HTR-8/SVneo (cell line): ENCODE measurements at regions not wholly inside any gene's neighbourhood (a gene's known extent, or its start where the extent isn't known, plus 50 kb on each side); places are given as distances from the start of the nearest gene placed in this dataset.
"Not testable (repeated sequence)": the region's sequence is repeated elsewhere in the genome, so short reads cannot be mapped to it uniquely, and the experiment has no call there.

Experiments used
- DNase-seq: peaks from one replicate; pipeline ENCODE4 v3.0.0; 2011; ENCODE audit warnings: low spot score, mixed read lengths; ENCODE audit not compliant: insufficient read length
- FAIRE-seq: peaks from 2 replicates; lab custom pipeline; 2011; peaks lifted over from hg19 to GRCh38; lab: Jason Lieb, UNC

GRCh38 chr6:134596191-134596590 lies 278.3 kb upstream of the SGK1 start:
- no peak for FAIRE-seq

DNA sequence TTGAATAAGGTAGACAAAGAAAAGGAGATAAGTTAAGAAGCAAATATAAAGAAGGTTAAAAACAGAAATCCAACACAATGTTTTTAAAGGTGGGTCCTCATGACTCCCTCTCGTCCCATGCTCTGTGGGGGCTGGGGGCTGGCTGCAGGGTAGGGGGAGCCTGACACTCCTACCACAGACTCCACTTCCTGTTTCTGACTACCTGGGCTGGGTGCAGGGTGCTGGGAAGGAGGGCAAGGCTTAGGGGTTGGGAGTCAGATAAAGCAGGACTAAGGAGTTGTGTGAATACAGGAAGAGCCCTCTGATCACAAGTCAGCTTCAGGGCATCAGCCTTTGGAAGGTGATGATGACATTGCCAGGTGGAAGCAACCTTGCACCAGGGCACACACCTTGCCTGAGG lies 277.0 kb upstream of the SGK1 start:
- DNase-seq (no peak), FAIRE-seq (no peak)

More at GRCh38 chr6:134596191-134596590, 278.3 kb upstream of the SGK1 start:
- no peak for DNase-seq

- FAIRE-seq: no peak
- DNase-seq: no peak
These were observed 276.0 kb upstream of the SGK1 start for GRCh38 chr6:134593887-134594286.

- FAIRE-seq (no peak), DNase-seq (no peak)
These were observed 275.5 kb upstream of the SGK1 start for GRCh38 chr6:134593442-134593841.

GRCh38 chr6:134593024-134593423 lies 275.1 kb upstream of the SGK1 start:
- FAIRE-seq (no peak), DNase-seq (no peak)

DNA sequence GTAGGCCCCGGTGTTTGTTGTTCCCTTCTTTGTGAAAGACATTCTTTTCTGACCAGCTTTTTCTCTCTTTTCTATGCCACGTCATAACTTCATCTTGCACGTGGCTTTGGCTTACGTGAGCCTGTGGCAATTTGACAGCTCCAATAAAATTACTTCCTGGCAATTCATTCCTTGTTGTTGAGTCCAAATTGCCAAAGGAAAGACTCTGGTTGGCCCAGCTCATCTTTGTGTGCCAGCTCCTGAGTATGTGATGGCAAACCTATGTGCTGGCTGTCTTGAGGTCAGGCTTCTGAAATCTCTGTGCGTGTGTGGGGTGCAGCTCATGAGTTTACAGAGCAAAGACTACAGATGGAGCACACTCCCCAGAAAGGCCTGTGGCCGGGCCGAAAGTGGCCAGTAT lies 272.5 kb upstream of the SGK1 start:
- DNase-seq (no peak), FAIRE-seq (no peak)

DNA sequence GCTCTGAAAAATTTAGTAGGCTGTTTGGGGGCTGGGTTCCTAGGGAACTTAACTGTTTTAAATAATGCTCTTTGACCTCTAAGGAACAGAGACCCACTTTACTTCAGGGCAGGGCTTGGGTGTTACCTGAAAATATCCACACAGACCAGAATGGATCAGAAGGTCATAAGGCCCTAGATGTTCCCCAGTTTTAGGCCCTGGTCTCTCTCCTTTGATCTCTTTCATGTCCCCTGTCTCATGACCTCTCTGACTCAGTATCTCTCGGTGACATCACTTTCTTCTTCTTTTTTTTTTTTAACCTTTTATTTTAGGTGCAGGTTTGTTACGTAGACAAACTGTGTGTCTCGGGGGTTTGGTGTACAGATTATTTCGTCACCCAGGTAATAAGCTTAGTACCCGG lies 272.1 kb upstream of the SGK1 start:
- DNase-seq (no peak), FAIRE-seq (no peak)

DNA sequence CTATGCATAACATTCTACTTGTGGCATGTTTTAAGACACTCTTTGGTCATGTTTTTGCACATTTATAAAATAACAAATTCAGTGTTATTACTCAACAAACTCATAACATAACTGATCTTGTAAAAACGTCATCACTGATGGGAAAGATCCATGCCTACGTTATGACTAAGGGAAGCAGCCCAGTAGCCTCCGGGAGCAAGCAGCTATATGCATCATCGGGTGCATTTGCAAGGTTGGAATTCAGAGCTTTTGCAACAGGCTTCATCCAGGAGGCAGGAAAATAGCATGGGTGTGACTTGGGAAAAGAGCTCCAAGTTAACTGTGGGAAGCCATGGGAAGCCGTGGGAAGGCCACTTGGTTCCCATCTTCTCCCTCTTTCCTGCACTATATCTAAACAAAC lies 271.6 kb upstream of the SGK1 start:
- DNase-seq: peak; percentile 80
- peak; percentile 89 for FAIRE-seq

GRCh38 chr6:134588267-134588666 lies 270.4 kb upstream of the SGK1 start:
- FAIRE-seq: no peak
- DNase-seq: no peak

DNA sequence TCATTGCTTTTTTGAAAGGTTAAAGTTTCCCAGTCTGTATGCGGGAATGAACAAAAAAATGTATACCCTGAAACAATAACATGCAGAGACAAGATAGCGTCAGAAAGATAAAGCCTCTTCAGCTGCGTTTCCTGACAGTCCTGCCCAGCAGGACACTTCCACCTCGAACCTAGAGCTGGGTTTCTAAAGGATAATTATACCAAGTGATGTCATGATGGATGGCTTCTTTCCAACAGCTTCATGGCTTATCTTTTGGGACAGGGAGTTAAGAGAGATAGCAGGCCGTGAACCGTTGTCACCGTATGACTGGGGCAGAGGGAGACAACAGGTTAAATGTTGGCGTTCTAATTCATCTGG lies 267.6 kb upstream of the SGK1 start:
- no peak for FAIRE-seq
- no peak for DNase-seq

DNA sequence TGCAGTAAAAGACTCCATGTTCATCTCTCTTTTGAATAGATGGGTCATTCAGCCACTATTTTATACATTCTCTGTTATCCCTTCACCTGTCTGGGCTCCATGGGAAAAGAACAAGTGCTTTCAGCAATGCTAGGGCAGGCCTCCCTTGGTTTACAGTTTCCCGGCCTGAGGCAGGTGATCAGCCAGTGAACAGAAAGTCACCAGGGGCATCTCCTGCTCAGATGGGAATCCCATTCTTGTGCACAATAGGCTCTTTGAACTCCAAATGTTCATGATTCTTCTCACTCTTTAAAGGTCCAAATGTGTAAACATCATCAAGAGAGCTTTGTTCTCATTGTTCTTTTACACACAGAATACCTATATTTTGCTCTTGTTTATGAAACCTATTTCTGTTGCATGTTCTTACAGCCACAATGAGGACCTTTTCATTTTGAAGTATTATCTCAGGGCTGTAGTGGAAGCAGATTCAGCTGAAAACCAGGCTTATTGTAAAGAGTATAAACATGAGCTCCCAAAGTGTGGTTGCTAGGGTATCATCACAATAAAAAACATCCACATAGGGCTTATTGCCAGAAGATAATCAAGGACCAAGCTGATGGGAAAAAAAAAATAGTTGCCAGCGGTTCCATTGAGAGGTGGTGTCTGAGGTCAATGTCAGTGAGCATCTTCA lies 267.1 kb upstream of the SGK1 start:
- no peak for DNase-seq
- no peak for FAIRE-seq

GRCh38 chr6:134577998-134578397 lies 260.1 kb upstream of the SGK1 start:
- DNase-seq: no peak

GRCh38 chr6:134575221-134575620 lies 257.3 kb upstream of the SGK1 start:
- no peak for DNase-seq
- no peak for FAIRE-seq

More at GRCh38 chr6:134577998-134578397, 260.1 kb upstream of the SGK1 start:
- no peak for FAIRE-seq

DNA sequence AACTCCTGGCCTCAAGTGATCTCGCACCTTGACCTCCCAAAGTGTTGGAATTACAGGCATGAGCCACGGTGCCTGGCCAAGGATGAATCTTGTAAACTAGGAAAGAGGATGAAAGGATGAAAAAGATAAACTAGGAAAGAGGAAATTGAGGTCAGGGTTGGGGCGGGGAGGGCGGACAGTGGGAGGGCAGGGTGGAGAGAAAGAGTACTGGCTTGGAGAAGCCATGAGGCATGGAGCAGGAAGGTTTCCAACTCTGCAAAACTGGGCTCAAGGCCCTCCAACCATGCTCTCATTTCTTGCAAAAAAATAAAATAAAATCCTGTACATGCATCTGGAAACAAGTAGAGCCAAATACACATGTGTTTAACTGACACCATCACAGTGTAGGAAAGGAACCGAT lies 256.6 kb upstream of the SGK1 start:
- DNase-seq (no peak), FAIRE-seq (no peak)

GRCh38 chr6:134569996-134570395 lies 252.1 kb upstream of the SGK1 start:
- FAIRE-seq, DNase-seq: not testable (repeated sequence)

GRCh38 chr6:134564705-134565104 lies 246.8 kb upstream of the SGK1 start:
- no peak for DNase-seq
- FAIRE-seq: no peak

GRCh38 chr6:134560019-134560418 lies 242.1 kb upstream of the SGK1 start:
- no peak for FAIRE-seq
- no peak for DNase-seq

DNA sequence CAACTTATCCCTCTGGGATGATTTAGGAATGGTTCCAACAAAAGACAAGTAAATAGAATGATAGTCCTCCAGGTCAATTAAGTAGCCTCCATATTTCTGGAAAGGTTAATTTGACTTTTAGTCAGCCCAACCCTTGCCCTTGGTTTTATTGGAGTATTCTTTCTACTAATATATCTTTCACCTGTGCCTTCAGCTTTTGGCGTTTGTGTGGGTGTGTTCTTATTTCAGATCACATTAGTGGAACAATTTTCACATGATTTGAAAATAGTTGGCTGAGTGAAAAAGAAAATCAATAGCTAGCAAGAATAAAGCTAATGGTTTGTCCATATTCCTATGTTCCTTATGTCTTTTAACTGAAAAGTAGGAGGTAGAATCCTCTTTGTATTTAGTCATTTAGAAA lies 239.6 kb upstream of the SGK1 start:
- FAIRE-seq (no peak), DNase-seq (no peak)

DNA sequence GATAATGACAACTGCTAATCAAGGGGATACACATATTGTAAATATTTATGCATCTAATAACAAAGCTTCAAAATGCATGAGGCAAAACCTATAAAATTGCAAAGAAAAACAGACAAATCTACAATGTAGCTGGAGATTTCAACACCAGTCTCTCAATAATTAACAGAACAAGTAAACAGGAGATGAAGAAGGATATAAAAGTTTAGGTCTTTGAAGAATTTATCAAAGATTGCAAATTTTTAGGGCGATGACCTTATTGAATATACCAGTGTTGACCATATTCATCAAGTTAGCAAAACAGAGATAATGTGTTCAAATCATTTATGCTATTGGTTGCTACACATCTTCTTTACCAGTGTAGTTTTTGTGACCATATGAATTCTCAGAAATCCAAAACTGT lies 237.8 kb upstream of the SGK1 start:
- DNase-seq (no peak), FAIRE-seq (no peak)

DNA sequence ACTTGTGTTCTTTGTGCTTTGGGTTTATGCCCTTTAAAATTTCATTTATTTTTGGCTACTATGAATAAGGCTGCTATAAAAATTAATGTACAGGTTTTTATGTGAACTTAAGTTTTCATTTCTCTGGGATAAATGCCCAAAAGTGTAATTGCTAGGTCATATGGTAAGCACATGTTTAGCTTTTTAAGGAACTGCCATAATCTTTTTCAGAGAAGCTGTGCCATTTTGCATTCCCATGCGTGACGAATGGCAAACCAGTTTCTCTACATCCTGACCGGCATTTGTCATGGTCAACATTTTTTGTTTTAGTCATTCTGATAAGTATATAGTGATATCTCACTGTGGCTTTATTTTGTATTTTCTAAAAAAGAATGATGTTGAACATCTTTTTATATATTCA lies 236.0 kb upstream of the SGK1 start:
- no peak for DNase-seq
- no peak for FAIRE-seq

DNA sequence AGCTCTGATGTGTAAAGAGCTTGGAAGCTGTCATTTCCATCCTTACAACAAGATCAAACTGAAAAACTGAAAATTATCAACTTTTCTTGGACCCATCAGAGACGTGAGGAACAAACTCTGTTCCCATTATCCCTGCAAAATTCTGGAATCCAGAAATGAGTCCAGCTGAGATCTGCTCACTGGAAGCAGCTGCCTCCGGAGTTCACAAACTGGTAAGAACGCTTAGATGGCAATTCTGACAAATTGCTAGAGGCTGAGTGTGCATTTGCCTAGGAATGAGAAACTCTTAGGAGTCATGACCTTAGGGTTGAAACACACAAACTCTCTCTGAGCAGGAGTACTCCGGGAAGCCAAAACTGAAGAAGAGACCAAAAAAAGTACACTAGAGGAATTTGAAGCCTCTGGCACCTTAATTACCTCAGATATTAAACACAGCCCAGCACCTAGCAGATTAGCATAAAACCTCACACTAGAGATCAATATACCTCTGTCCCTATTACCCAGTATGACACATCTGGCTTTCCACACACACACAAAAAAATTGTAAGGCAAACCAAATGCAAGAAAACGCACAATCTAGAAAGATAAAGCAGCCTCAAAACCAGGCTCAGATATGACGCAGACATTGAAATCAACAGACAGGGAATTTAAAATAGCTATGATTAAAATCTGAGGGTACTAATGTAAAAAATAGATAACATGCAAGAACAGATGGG lies 233.5 kb upstream of the SGK1 start:
- DNase-seq (peak; percentile 17), FAIRE-seq (peak; percentile 86)

DNA sequence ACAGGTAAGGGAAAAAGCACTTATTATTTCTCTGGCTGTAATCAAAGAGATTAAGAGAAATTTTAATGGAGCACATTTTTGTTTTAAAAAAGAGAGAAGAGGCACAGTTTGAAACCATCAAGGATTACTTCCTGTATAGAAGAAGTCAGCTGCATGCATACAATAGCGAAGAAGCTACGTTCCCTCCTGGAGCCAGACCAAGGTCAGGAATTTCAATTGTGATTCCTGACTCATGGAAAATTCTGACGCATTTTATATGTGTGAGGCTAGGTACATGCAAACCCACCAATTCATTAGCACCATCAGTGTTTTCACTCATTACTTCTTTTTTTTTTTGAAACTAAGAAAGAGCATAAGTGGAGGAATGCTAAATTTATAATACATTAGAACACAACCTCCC lies 232.7 kb upstream of the SGK1 start:
- DNase-seq (no peak), FAIRE-seq (no peak)
